GM12878 (cell line): ENCODE measurements at regions not wholly inside any gene's neighbourhood (a gene's known extent, or its start where the extent isn't known, plus 50 kb on each side); places are given as distances from the start of the nearest gene placed in this dataset.

Experiments used
- ATAC-seq: fragments of 200-7000 bp; cut with Tn5 transposase; 3 replicates; pipeline ENCODE4 v1.9.1; 2020; ENCODE audit warnings: mild to moderate bottlenecking, moderate library complexity
- BruUV-seq: library from RNA; stranded (reverse); fragments of 400-500 nt; replicated peaks from 2 replicates; lab custom pipeline; 2021; lab: Mats Ljungman, UMichigan
- CTCF ChIA-PET: fragments of 300-600 bp; sonication (Branson Sonifier 250); formaldehyde crosslinking; extraction: SDS; loops from one replicate; lab custom pipeline; 2021; ENCODE audit warnings: inconsistent platforms; lab: Yijun Ruan, JAX
- POLR2A ChIA-PET: fragments of 350-600 bp; formaldehyde crosslinking; extraction: SDS; loops from one replicate; lab custom pipeline; 2021; ENCODE audit warnings: inconsistent platforms; lab: Charles Lee
- RAD21 ChIA-PET: fragments of 300-600 bp; sonication (Branson Sonifier 250); formaldehyde crosslinking; loops from one replicate; lab custom pipeline; 2023; ENCODE audit warnings: antibody characterized with exemption; ENCODE audit not compliant: unreplicated experiment; lab: Charles Lee
- SMC1A ChIA-PET: fragments of 300-600 bp; sonication (Branson Sonifier 250); formaldehyde crosslinking; loops from one replicate; lab custom pipeline; 2023; ENCODE audit not compliant: unreplicated experiment, uncharacterized antibody; lab: Charles Lee
- DNase-seq: peaks from one replicate; pipeline ENCODE4 v3.0.0-alpha.2; 2011; ENCODE audit warnings: low read depth, low spot score
- FAIRE-seq: peaks from 3 replicates; lab custom pipeline; 2011; peaks lifted over from hg19 to GRCh38; lab: Jason Lieb, UNC
- H2AFZ ChIP-seq: 2 replicates; pipeline ENCODE4 v1.6.0; 2011; ENCODE audit warnings: low read depth, low read length, control low read depth; ENCODE audit not compliant: control insufficient read depth
- H3K27ac ChIP-seq: 2 replicates; pipeline ENCODE4 v1.5.1; 2011; ENCODE audit warnings: control low read depth; ENCODE audit not compliant: control insufficient read depth, insufficient read depth
- H3K27me3 ChIP-seq, 2 experiments: replicated peaks in 1 of 2; 2 replicates each; pipeline versions ENCODE4 v1.6.0 to v1.6.1; 2011; ENCODE audit warnings: low read length in 1 of 2; ENCODE audit not compliant: control insufficient read depth in 2 of 2, insufficient read depth in 2 of 2
- H3K36me3 ChIP-seq, 2 experiments: 2 replicates each; pipeline ENCODE4 v1.5.1; 2011; ENCODE audit warnings: low read length in 1 of 2; ENCODE audit not compliant: control insufficient read depth in 2 of 2, insufficient read depth in 2 of 2
- H3K4me1 ChIP-seq: 2 replicates; pipeline ENCODE4 v1.6.1; 2011; ENCODE audit warnings: mild to moderate bottlenecking, low read length, moderate library complexity, mixed read lengths; ENCODE audit not compliant: control insufficient read depth, insufficient read depth
- H3K4me2 ChIP-seq: 2 replicates; pipeline ENCODE4 v1.6.0; 2011; ENCODE audit warnings: control low read depth; ENCODE audit not compliant: control insufficient read depth, insufficient read depth
- H3K4me3 ChIP-seq: fragments of 200-600 bp; sonication (generic); 2 replicates; pipeline ENCODE4 v1.5.1; 2016
- H3K79me2 ChIP-seq: 2 replicates; pipeline ENCODE4 v1.6.0; 2011; ENCODE audit warnings: low read length; ENCODE audit not compliant: control insufficient read depth, insufficient read depth
- H3K9ac ChIP-seq: 2 replicates; pipeline ENCODE4 v1.8.0; 2011; ENCODE audit warnings: low read length, control low read depth, mixed read lengths; ENCODE audit not compliant: control insufficient read depth, insufficient read depth
- H3K9me3 ChIP-seq: replicated peaks from 3 replicates; pipeline ENCODE4 v1.5.1; 2011; ENCODE audit warnings: mild to moderate bottlenecking, low read length; ENCODE audit not compliant: control insufficient read depth, insufficient read depth
- H4K20me1 ChIP-seq: 2 replicates; pipeline ENCODE4 v1.6.0; 2011; ENCODE audit not compliant: control insufficient read depth, insufficient read depth
- NBN ChIP-seq: fragments of 450-650 bp; IDR thresholded peaks from 2 replicates; pipeline ENCODE4 v1.6.1; 2016
- YY1 ChIP-seq: IDR thresholded peaks from 2 replicates; pipeline ENCODE4 v1.6.1; 2011; ENCODE audit warnings: low read depth, mild to moderate bottlenecking, low read length
- ZSCAN29 ChIP-seq: fragments of 450-650 bp; IDR thresholded peaks from 2 replicates; pipeline ENCODE4 v1.6.1; 2017; ENCODE audit warnings: mild to moderate bottlenecking, moderate library complexity
- WGBS: methylation state at CpG from one replicate; pipeline ENCODE4 v1.1.6; 2016; ENCODE audit warnings: low lambda C conversion rate; ENCODE audit not compliant: insufficient replicate concordance, insufficient coverage; ENCODE audit errors: missing lambda C conversion rate; 5-methylcytosine and 5-hydroxymethylcytosine counted together
- in situ Hi-C: fragments of 300-500 bp; cut with MboI; formaldehyde crosslinking; loops from 9 replicates; pipeline ENCODE4 v1.14.3; 2018; ENCODE audit warnings: mixed read lengths
- intact Hi-C: fragments of 100-400 bp; cut with micrococcal nuclease; formaldehyde crosslinking; loops from one replicate; pipeline ENCODE4 v1.14.2; 2022; ENCODE audit not compliant: unreplicated experiment
- TF ChIP-seq, protein P1 (sequence below): IDR thresholded peaks from 2 replicates; pipeline ENCODE4 v1.6.1; 2012; ENCODE audit warnings: low read depth, low read length, improper control_type of control experiment
- TF ChIP-seq, protein P2 (sequence below): fragments of 150-350 bp; IDR thresholded peaks from 2 replicates; pipeline ENCODE4 v1.6.1; 2014; ENCODE audit warnings: mild to moderate bottlenecking, low read depth, low read length

DNA sequence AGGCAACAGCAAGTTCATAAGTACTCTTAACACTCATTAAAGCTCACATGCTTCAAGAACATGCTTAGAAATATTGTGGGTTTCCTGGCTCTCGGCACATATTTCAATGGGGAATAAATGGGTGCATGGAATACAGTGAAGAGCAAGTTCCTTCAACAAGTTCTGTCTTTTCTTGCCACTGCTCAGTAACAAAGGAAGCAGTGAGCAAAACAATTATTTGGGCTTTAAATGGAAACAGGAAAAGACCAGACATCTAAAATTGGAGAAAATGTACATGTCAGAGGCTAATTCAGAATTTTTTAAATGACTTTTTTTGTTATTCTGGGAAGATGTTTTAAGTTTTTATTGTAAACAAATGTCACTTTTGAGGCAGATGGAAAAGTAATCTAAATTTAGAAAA is 478.7 kb downstream of the SETD4 start (continued):
- TF ChIP-seq ZSCAN29, result no peak
- TF ChIP-seq, protein P1, sequence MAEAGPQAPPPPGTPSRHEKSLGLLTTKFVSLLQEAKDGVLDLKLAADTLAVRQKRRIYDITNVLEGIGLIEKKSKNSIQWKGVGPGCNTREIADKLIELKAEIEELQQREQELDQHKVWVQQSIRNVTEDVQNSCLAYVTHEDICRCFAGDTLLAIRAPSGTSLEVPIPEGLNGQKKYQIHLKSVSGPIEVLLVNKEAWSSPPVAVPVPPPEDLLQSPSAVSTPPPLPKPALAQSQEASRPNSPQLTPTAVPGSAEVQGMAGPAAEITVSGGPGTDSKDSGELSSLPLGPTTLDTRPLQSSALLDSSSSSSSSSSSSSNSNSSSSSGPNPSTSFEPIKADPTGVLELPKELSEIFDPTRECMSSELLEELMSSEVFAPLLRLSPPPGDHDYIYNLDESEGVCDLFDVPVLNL, result no peak

DNA sequence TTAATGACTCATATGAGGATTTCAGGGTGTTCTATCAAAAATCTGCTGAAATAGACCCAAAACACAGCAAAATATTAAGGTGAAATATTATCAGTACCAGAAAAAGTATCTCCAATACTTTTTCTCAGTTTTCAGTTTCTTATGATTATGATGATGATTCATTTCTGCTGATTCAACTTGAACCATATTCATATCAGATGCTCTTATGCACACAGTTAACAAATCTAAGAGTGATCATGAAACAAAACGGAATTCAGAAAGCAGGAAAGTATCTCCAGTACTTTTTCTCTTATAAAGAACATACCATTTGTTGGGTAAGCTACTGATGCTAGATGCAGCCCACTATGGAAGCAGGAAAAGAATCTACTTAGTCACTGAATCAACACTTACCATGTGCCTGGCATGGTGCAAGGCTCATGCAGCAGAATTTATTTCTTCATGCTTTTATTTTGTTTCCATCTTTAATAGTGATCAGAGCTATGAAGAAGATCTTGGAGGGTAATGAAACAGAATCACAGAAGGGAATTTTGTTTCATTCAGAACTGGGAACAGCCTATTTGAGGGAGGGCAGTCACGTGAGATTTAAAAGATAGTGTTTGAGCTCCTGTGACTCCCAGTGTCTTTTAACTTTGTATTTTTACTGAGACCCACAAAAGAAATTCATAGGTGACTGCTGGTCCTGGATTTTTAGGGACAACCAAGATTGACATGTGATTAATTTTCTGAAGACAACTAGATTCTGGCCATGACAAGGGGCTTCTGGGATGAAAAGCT is 480.6 kb downstream of the SETD4 start:
- no peak for ATAC-seq
- Histone ChIP-seq H4K20me1 (no peaks in the 10 kb centered on the region), H3K4me1 (no peaks in the 10 kb centered on the region), H3K9me3 (no peaks in the 10 kb centered on the region), H3K9ac (no peak overlapping the region), H2AFZ (no peak overlapping the region), H3K27me3 (no peaks in the 10 kb centered on the region), H3K79me2 (no peaks in the 10 kb centered on the region), H3K27ac (no peak overlapping the region), H3K36me3 (no peaks in the 10 kb centered on the region), H3K4me2 (no peak overlapping the region), H3K4me3 (no peak overlapping the region)
- DNase-seq, result no peak
- TF ChIP-seq, protein P2, sequence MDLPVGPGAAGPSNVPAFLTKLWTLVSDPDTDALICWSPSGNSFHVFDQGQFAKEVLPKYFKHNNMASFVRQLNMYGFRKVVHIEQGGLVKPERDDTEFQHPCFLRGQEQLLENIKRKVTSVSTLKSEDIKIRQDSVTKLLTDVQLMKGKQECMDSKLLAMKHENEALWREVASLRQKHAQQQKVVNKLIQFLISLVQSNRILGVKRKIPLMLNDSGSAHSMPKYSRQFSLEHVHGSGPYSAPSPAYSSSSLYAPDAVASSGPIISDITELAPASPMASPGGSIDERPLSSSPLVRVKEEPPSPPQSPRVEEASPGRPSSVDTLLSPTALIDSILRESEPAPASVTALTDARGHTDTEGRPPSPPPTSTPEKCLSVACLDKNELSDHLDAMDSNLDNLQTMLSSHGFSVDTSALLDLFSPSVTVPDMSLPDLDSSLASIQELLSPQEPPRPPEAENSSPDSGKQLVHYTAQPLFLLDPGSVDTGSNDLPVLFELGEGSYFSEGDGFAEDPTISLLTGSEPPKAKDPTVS, result no peak
- TF ChIP-seq YY1 (no peak), NBN (no peak)
- no peak for FAIRE-seq
- ChIA-PET RAD21 (no interaction called here), POLR2A (no interaction called here), SMC1A (no interaction called here), CTCF (no interaction called here)
- in situ Hi-C loops, result no loop called here
- BruUV-seq, result no TSS peak
- 0% methylated on average over 2 of the region's 2 CpGs for WGBS
- intact Hi-C loops, result no loop called here
